Upper lobe of right lung (tissue), 1 donor: ENCODE measurements at regions not wholly inside any gene's neighbourhood (a gene's known extent, or its start where the extent isn't known, plus 50 kb on each side); places are given as distances from the start of the nearest gene placed in this dataset.
"Not testable (repeated sequence)": the region's sequence is repeated elsewhere in the genome, so short reads cannot be mapped to it uniquely, and the experiment has no call there.

Experiments used
- ATAC-seq: fragments of 200-7000 bp; cut with Tn5 transposase; one replicate; pipeline ENCODE4 v1.9.1; 2020; ENCODE audit warnings: mild to moderate bottlenecking, moderate library complexity
- DNase-seq: peaks from one replicate; pipeline ENCODE4 v3.0.0-alpha.2; 2020
- H3K27ac ChIP-seq: fragments of 200-600 bp; one replicate; pipeline ENCODE4 v1.8.0; 2022
- H3K27me3 ChIP-seq: fragments of 200-600 bp; one replicate; pipeline ENCODE4 v1.8.0; 2022; ENCODE audit warnings: mild to moderate bottlenecking
- H3K36me3 ChIP-seq: fragments of 200-600 bp; one replicate; pipeline ENCODE4 v1.8.0; 2022
- H3K4me1 ChIP-seq: fragments of 200-600 bp; one replicate; pipeline ENCODE4 v1.8.0; 2022
- H3K4me3 ChIP-seq: fragments of 200-600 bp; one replicate; pipeline ENCODE4 v1.8.0; 2022; ENCODE audit warnings: mild to moderate bottlenecking
- H3K9me3 ChIP-seq: fragments of 200-600 bp; one replicate; pipeline ENCODE4 v1.8.0; 2022
- intact Hi-C: fragments of 100-400 bp; cut with DNase I; formaldehyde crosslinking; loops from one replicate; pipeline ENCODE4 v1.11.0; 2022
- donor health status: DM: no; HTN: yes; CAD: no; lungs with severe emphysema.

DNA sequence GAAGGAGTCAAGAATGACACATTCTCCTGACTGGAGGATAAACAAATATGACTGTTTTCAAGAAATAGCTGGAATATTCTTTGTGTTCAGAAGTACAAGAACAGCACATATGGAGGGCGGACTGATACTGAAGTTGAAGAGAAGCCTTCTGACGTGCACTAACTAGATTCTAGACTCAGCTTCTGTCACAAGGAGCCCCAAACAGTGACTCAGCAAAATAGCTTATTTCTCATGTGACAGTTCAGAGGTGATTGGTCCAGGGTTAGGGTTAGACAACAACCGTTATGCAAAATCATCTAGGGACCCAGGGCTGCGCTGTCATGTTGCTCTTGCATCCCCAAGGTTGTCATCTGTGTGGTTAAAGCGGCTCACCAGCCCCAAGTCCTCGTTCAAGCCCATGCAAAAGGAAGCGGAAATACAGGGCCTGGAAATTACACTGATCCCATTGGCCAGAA lies 76.6 kb downstream of the LAT start:
- H3K36me3 ChIP-seq, H3K9me3 ChIP-seq, H3K27ac ChIP-seq, intact Hi-C loops, H3K27me3 ChIP-seq, H3K4me3 ChIP-seq, DNase-seq, H3K4me1 ChIP-seq: not testable (repeated sequence)
- peak; percentile 47 for ATAC-seq

DNA sequence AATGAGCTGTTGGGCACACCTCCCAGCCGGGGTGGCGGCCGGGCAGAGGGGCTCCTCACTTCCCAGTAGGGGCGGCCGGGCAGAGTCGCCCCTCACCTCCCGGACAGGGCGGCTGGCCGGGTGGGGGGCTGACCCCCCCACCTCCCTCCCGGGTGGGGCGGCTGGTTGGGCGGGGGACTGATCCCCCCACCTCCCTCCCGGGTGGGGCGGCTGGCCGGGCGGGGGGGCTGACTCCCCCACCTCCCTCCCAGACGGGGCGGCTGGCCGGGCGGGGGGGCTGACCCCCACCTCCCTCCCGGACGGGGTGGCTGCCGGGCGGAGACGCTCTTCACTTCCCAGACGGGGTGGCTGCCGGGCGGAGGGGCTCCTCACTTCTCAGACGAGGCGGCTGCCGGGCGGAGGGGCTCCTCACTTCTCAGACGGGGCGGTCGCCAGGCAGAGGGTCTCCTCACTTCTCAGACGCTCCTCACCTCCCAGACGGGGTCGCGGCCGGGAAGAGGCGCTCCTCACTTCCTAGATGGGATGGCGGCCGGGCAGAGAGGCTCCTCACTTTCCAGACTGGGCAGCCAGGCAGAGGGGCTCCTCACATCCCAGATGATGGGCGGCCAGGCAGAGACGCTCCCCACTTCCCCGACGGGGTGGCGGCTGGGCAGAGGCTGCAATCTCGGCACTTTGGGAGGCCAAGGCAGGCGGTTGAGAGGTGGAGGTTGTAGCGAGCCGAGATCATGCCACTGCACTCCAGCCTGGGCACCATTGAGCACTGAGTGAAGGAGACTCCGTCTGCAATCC lies 75.4 kb downstream of the LAT start:
- H3K4me1 ChIP-seq, H3K27ac ChIP-seq, H3K36me3 ChIP-seq, ATAC-seq, DNase-seq, H3K4me3 ChIP-seq, intact Hi-C loops, H3K27me3 ChIP-seq, H3K9me3 ChIP-seq: not testable (repeated sequence)

DNA sequence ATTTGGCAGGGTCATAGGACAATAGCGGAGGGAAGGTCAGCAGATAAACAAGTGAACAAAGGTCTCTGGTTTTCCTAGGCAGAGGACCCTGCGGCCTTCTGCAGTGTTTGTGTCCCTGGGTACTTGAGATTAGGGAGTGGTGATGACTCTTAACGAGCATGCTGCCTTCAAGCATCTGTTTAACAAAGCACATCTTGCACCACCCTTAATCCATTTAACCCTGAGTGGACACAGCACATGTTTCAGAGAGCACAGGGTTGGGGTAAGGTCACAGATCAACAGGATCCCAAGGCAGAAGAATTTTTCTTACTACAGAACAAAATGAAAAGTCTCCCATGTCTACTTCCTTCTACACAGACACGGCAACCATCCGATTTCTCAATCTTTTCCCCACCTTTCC lies 74.7 kb downstream of the LAT start:
- H3K27ac ChIP-seq, ATAC-seq, H3K4me3 ChIP-seq, H3K4me1 ChIP-seq, H3K36me3 ChIP-seq, H3K27me3 ChIP-seq, intact Hi-C loops, DNase-seq, H3K9me3 ChIP-seq: not testable (repeated sequence)
